Caco-2 (cell line): ENCODE measurements at regions not wholly inside any gene's neighbourhood (a gene's known extent, or its start where the extent isn't known, plus 50 kb on each side); places are given as distances from the start of the nearest gene placed in this dataset.

Source experiments
- BruUV-seq: library from RNA; stranded (reverse); fragments of 400-500 nt; replicated peaks from 2 replicates; lab custom pipeline; 2021; lab: Mats Ljungman, UMichigan
- CTCF ChIA-PET: fragments of 300-600 bp; sonication (Branson Sonifier 250); formaldehyde crosslinking; loops from one replicate; lab custom pipeline; 2022; ENCODE audit warnings: antibody characterized with exemption; lab: Charles Lee
- POLR2A ChIA-PET: fragments of 300-600 bp; sonication (Branson Sonifier 250); formaldehyde crosslinking; loops from one replicate; lab custom pipeline; 2022; ENCODE audit warnings: antibody characterized with exemption; lab: Charles Lee
- DNase-seq, 2 experiments: peaks; one replicate each; pipeline versions ENCODE4 v3.0.0 to v3.0.0-alpha.2; 2020 to 2022
- H3K27me3 ChIP-seq: replicated peaks from 2 replicates; pipeline ENCODE4 v1.6.0; 2011; ENCODE audit warnings: low read length; ENCODE audit not compliant: control insufficient read depth, insufficient read depth
- H3K36me3 ChIP-seq: 2 replicates; pipeline ENCODE4 v1.5.1; 2011; ENCODE audit warnings: low read length; ENCODE audit not compliant: control insufficient read depth, insufficient read depth
- H3K4me1 ChIP-seq: fragments of 250-450 bp; sonication (Bioruptor Pico); 2 replicates; pipeline ENCODE4 v1.5.1; 2020; ENCODE audit warnings: mild to moderate bottlenecking
- H3K4me3 ChIP-seq: 2 replicates; pipeline ENCODE4 v1.5.1; 2011; ENCODE audit warnings: low read depth, mild to moderate bottlenecking, control low read depth, low read length
- H3K9me3 ChIP-seq: fragments of 250-450 bp; sonication (Bioruptor Pico); 2 replicates; pipeline ENCODE4 v1.5.1; 2020; ENCODE audit warnings: mild to moderate bottlenecking, moderate library complexity
- H3K27ac Mint-ChIP-seq: one replicate; pipeline ENCODE4 v1.8.0; 2022; ENCODE audit warnings: mixed read lengths; ENCODE audit not compliant: unreplicated experiment
- H3K27me3 Mint-ChIP-seq: one replicate; pipeline ENCODE4 v1.8.0; 2022; ENCODE audit warnings: mixed read lengths; ENCODE audit not compliant: insufficient read depth, unreplicated experiment
- H3K36me3 Mint-ChIP-seq: one replicate; pipeline ENCODE4 v1.8.0; 2022; ENCODE audit warnings: mild to moderate bottlenecking, mixed read lengths; ENCODE audit not compliant: insufficient read depth, unreplicated experiment
- H3K4me1 Mint-ChIP-seq: one replicate; pipeline ENCODE4 v1.8.0; 2022; ENCODE audit warnings: low read depth, mixed read lengths; ENCODE audit not compliant: unreplicated experiment
- H3K4me3 Mint-ChIP-seq: one replicate; pipeline ENCODE4 v1.8.0; 2022; ENCODE audit warnings: mild to moderate bottlenecking, moderate library complexity, mixed read lengths; ENCODE audit not compliant: unreplicated experiment
- H3K9me3 Mint-ChIP-seq: one replicate; pipeline ENCODE4 v1.8.0; 2022; ENCODE audit warnings: mixed read lengths; ENCODE audit not compliant: unreplicated experiment
- intact Hi-C: fragments of 100-400 bp; cut with micrococcal nuclease; formaldehyde crosslinking; loops from one replicate; pipeline ENCODE4 v1.10.0; 2022; ENCODE audit not compliant: unreplicated experiment
- TF ChIP-seq, protein P1 (sequence below), 2 experiments: fragments of 200-600 bp in 1 of 2; IDR thresholded peaks; 1 replicate in 1 of 2; 2 replicates in 1 of 2; pipeline versions ENCODE4 v1.5.1 to v1.8.0; 2011 to 2022; ENCODE audit warnings: antibody characterized with exemption in 1 of 2, control low read depth in 1 of 2, inconsistent platforms in 1 of 2, low read depth in 1 of 2, low read length in 1 of 2, mild to moderate bottlenecking in 1 of 2, moderate library complexity in 1 of 2; ENCODE audit not compliant: insufficient read depth in 1 of 2, severe bottlenecking in 1 of 2, unreplicated experiment in 1 of 2

- no TSS peak for BruUV-seq
- Mint-ChIP-seq H3K4me3 (no peak overlapping the region), H3K9me3 (no peaks in the 10 kb centered on the region), H3K27ac (no peak overlapping the region), H3K27me3 (peaks cover 5% of the 10 kb centered on the region), H3K36me3 (no peaks in the 10 kb centered on the region), H3K4me1 (no peaks in the 10 kb centered on the region)
- TF ChIP-seq, protein P1, sequence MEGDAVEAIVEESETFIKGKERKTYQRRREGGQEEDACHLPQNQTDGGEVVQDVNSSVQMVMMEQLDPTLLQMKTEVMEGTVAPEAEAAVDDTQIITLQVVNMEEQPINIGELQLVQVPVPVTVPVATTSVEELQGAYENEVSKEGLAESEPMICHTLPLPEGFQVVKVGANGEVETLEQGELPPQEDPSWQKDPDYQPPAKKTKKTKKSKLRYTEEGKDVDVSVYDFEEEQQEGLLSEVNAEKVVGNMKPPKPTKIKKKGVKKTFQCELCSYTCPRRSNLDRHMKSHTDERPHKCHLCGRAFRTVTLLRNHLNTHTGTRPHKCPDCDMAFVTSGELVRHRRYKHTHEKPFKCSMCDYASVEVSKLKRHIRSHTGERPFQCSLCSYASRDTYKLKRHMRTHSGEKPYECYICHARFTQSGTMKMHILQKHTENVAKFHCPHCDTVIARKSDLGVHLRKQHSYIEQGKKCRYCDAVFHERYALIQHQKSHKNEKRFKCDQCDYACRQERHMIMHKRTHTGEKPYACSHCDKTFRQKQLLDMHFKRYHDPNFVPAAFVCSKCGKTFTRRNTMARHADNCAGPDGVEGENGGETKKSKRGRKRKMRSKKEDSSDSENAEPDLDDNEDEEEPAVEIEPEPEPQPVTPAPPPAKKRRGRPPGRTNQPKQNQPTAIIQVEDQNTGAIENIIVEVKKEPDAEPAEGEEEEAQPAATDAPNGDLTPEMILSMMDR (IDR thresholded peaks at IDR 0.05; ENCODE audit: insufficient read depth in 1 of 2, low read depth in 1 of 2, low read length in 1 of 2, severe bottlenecking in 1 of 2, unreplicated experiment in 1 of 2) = no peak
- no peaks in the 10 kb centered on the region for H3K36me3 ChIP-seq
- H3K4me1 ChIP-seq = no peaks in the 10 kb centered on the region
- intact Hi-C loops = no loop called here
- DNase-seq = no peak
- H3K27me3 ChIP-seq = no peaks in the 10 kb centered on the region
- H3K4me3 ChIP-seq = no peak overlapping the region
- ChIA-PET CTCF (no interaction called here), POLR2A (no interaction called here)
- H3K9me3 ChIP-seq = no peaks in the 10 kb centered on the region
Measured at GRCh38 chr6:48472091-48472490, 361.1 kb upstream of the PTCHD4 start.

GRCh38 chr6:48471326-48471725, 360.3 kb upstream of the PTCHD4 start:
- ChIA-PET POLR2A (no interaction called here), CTCF (no interaction called here)
- Mint-ChIP-seq H3K9me3 (no peaks in the 10 kb centered on the region), H3K4me1 (no peaks in the 10 kb centered on the region), H3K27ac (no peak overlapping the region), H3K36me3 (no peaks in the 10 kb centered on the region), H3K4me3 (no peak overlapping the region), H3K27me3 (peaks cover under 1% of the 10 kb centered on the region)
- intact Hi-C loops = no loop called here
- TF ChIP-seq, protein P1 (IDR thresholded peaks at IDR 0.05; ENCODE audit: insufficient read depth in 1 of 2, low read depth in 1 of 2, low read length in 1 of 2, severe bottlenecking in 1 of 2, unreplicated experiment in 1 of 2) = no peak
- Histone ChIP-seq H3K4me1 (no peaks in the 10 kb centered on the region), H3K4me3 (no peak overlapping the region), H3K36me3 (no peaks in the 10 kb centered on the region), H3K27me3 (no peaks in the 10 kb centered on the region), H3K9me3 (no peaks in the 10 kb centered on the region)
- BruUV-seq = no TSS peak
- no peak for DNase-seq

DNA sequence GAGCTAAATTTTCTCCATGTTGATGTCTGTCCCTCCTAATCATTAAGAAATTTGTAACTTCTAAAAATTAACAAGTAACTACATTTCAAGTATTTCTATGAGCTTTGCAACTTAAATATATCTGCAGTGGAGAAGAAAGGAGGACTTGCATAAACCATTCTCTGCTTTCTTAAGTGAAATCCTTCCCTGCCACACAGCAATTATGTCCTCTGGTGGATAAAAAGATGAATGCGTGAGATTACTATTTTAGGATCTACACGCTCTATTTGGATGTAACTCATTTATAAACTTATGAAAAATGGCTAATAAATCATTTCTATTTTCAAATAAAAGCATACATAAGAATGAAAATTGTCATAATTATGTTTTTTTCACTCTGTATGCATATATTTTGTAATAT, 338.0 kb upstream of the PTCHD4 start:
- ChIA-PET POLR2A (no interaction called here), CTCF (no interaction called here)
- no peak overlapping the region for H3K27ac Mint-ChIP-seq
- H3K27me3 Mint-ChIP-seq = no peaks in the 10 kb centered on the region
- no peak overlapping the region for H3K4me3 Mint-ChIP-seq
- no peaks in the 10 kb centered on the region for H3K4me1 ChIP-seq
- DNase-seq = no peak
- no peaks in the 10 kb centered on the region for H3K9me3 Mint-ChIP-seq
- no peaks in the 10 kb centered on the region for H3K4me1 Mint-ChIP-seq
- no peaks in the 10 kb centered on the region for H3K9me3 ChIP-seq
- no peaks in the 10 kb centered on the region for H3K27me3 ChIP-seq
- intact Hi-C loops = no loop called here
- no peaks in the 10 kb centered on the region for H3K36me3 Mint-ChIP-seq
- H3K4me3 ChIP-seq = no peak overlapping the region
- H3K36me3 ChIP-seq = no peaks in the 10 kb centered on the region
- no TSS peak for BruUV-seq
- TF ChIP-seq, protein P1 (IDR thresholded peaks at IDR 0.05; ENCODE audit: insufficient read depth in 1 of 2, low read depth in 1 of 2, low read length in 1 of 2, severe bottlenecking in 1 of 2, unreplicated experiment in 1 of 2) = peak in 1 of 2 experiments; percentile 25
